ENCODE measurements at regions not wholly inside any gene's neighbourhood (a gene's known extent, or its start where the extent isn't known, plus 50 kb on each side); places are given as distances from the start of the nearest gene placed in this dataset.

DNA sequence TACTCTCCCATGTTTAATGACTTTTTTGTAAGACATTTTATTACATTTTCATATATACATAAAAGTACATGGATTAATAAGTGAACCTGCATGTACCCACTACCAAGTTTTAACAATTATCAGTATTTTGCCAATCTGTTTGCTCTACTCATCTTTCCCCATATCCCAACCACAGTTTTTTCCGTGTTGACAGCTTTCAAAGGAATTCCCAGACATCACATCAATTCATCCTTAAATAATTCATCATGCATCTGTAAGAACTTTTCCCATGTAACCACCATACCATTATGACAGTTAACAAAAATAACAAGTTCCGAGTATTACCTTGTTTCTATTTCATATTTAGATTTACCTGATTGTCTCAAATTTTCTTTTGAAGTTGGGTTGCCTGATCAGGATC, 436.7 kb downstream of the PDCD6IP start:
- ChIA-PET POLR2A (no interaction called here), CTCF (no interaction called here)
- Mint-ChIP-seq H3K4me3 (ENCODE audit: unreplicated experiment) (no peak overlapping the region), H3K9me3 (ENCODE audit: unreplicated experiment) (no peaks in the 10 kb centered on the region), H3K27me3 (ENCODE audit: insufficient read depth, unreplicated experiment) (peaks cover 7% of the 10 kb centered on the region), H3K27ac (ENCODE audit: unreplicated experiment) (no peak overlapping the region), H3K4me1 (ENCODE audit: low read depth, unreplicated experiment) (no peaks in the 10 kb centered on the region), H3K36me3 (ENCODE audit: insufficient read depth, unreplicated experiment) (no peaks in the 10 kb centered on the region)
- DNase-seq = no peak
- no peaks in the 10 kb centered on the region for H3K9me3 ChIP-seq
- H3K36me3 ChIP-seq (ENCODE audit: control insufficient read depth, insufficient read depth, low read length) = no peaks in the 10 kb centered on the region
- no peaks in the 10 kb centered on the region for H3K4me1 ChIP-seq
- no peak overlapping the region for H3K4me3 ChIP-seq (ENCODE audit: low read depth, low read length)
- TF ChIP-seq, protein P1, sequence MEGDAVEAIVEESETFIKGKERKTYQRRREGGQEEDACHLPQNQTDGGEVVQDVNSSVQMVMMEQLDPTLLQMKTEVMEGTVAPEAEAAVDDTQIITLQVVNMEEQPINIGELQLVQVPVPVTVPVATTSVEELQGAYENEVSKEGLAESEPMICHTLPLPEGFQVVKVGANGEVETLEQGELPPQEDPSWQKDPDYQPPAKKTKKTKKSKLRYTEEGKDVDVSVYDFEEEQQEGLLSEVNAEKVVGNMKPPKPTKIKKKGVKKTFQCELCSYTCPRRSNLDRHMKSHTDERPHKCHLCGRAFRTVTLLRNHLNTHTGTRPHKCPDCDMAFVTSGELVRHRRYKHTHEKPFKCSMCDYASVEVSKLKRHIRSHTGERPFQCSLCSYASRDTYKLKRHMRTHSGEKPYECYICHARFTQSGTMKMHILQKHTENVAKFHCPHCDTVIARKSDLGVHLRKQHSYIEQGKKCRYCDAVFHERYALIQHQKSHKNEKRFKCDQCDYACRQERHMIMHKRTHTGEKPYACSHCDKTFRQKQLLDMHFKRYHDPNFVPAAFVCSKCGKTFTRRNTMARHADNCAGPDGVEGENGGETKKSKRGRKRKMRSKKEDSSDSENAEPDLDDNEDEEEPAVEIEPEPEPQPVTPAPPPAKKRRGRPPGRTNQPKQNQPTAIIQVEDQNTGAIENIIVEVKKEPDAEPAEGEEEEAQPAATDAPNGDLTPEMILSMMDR (IDR thresholded peaks at IDR 0.05; ENCODE audit: insufficient read depth in 1 of 2, low read depth in 1 of 2, low read length in 1 of 2, severe bottlenecking in 1 of 2, unreplicated experiment in 1 of 2) = no peak
- intact Hi-C loops (cut with micrococcal nuclease; ENCODE audit: unreplicated experiment) = no loop called here
- H3K27me3 ChIP-seq (replicated peaks; ENCODE audit: control insufficient read depth, insufficient read depth, low read length) = no peaks in the 10 kb centered on the region
- no TSS peak for BruUV-seq (replicated peaks)

DNA sequence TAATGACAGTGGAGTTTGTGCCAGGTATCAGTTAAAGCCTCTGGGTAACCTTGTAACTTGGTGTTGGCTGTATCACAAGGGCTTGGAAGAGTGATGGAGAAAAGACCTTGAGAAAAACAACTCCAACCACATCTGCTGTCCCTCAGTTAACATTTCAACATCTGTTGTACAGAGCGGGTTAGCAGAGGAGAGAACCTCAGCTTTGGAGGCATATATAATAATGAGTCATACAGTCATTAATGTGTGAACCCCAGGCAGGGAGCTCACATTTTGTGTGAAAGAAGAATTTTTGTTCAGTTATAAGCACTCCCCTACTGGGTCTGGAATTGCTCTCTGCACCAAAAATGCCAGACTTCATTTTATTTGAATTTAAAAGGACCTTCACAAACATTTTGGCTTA, 439.5 kb downstream of the PDCD6IP start:
- H3K9me3 ChIP-seq = no peaks in the 10 kb centered on the region
- CTCF ChIA-PET = interaction anchor here (0.7 kb wide), 1 partner anchor 226 kb away, joined by 3 read pairs; no protein-coding TSS in a partner anchor

DNA sequence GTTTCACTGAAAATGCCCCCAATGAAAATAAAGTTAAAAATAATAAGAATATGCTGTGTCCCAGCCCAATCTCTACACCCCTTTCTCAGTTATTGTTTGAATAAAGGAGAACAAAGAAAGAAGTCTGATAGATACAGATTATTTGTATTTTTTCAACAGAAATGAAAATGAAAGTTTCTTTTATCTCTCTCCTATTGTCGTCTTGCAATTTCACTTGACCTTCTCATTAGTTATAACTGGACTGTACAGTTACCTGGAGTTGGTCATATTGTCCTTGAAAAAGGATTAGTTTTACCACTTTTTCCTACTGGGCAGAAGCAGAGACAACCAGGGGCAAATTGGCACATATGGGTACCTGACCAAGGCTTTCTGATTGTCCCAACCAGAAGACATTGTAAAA, 440.0 kb downstream of the PDCD6IP start:
- H3K36me3 Mint-ChIP-seq (ENCODE audit: insufficient read depth, unreplicated experiment) = no peaks in the 10 kb centered on the region
- Histone ChIP-seq H3K9me3 (no peaks in the 10 kb centered on the region), H3K27me3 (replicated peaks; ENCODE audit: control insufficient read depth, insufficient read depth, low read length) (no peaks in the 10 kb centered on the region), H3K4me3 (ENCODE audit: low read depth, low read length) (no peak overlapping the region), H3K36me3 (ENCODE audit: control insufficient read depth, insufficient read depth, low read length) (no peaks in the 10 kb centered on the region), H3K4me1 (no peaks in the 10 kb centered on the region)
- no peaks in the 10 kb centered on the region for H3K9me3 Mint-ChIP-seq (ENCODE audit: unreplicated experiment)
- H3K4me3 Mint-ChIP-seq (ENCODE audit: unreplicated experiment) = no peak overlapping the region
- H3K27ac Mint-ChIP-seq (ENCODE audit: unreplicated experiment) = no peak overlapping the region
- DNase-seq = no peak
- TF ChIP-seq, protein P1 (IDR thresholded peaks at IDR 0.05; ENCODE audit: insufficient read depth in 1 of 2, low read depth in 1 of 2, low read length in 1 of 2, severe bottlenecking in 1 of 2, unreplicated experiment in 1 of 2) = no peak
- CTCF ChIA-PET = no interaction called here
- no peaks in the 10 kb centered on the region for H3K4me1 Mint-ChIP-seq (ENCODE audit: low read depth, unreplicated experiment)
- H3K27me3 Mint-ChIP-seq (ENCODE audit: insufficient read depth, unreplicated experiment) = peaks cover 7% of the 10 kb centered on the region
- BruUV-seq (replicated peaks) = no TSS peak
- intact Hi-C loops (cut with micrococcal nuclease; ENCODE audit: unreplicated experiment) = no loop called here
- POLR2A ChIA-PET = no interaction called here

More for the DNA sequence above, 439.5 kb downstream of the PDCD6IP start:
- Mint-ChIP-seq H3K4me3 (ENCODE audit: unreplicated experiment) (no peak overlapping the region), H3K27me3 (ENCODE audit: insufficient read depth, unreplicated experiment) (peaks cover 7% of the 10 kb centered on the region), H3K27ac (ENCODE audit: unreplicated experiment) (no peak overlapping the region), H3K4me1 (ENCODE audit: low read depth, unreplicated experiment) (no peaks in the 10 kb centered on the region), H3K9me3 (ENCODE audit: unreplicated experiment) (no peaks in the 10 kb centered on the region), H3K36me3 (ENCODE audit: insufficient read depth, unreplicated experiment) (no peaks in the 10 kb centered on the region)
- no peaks in the 10 kb centered on the region for H3K27me3 ChIP-seq (replicated peaks; ENCODE audit: control insufficient read depth, insufficient read depth, low read length)
- no TSS peak for BruUV-seq (replicated peaks)
- no peaks in the 10 kb centered on the region for H3K4me1 ChIP-seq
- intact Hi-C loops (cut with micrococcal nuclease; ENCODE audit: unreplicated experiment) = no loop called here
- POLR2A ChIA-PET = no interaction called here
- H3K4me3 ChIP-seq (ENCODE audit: low read depth, low read length) = no peak overlapping the region
- no peak for DNase-seq
- TF ChIP-seq, protein P1 (IDR thresholded peaks at IDR 0.05; ENCODE audit: insufficient read depth in 1 of 2, low read depth in 1 of 2, low read length in 1 of 2, severe bottlenecking in 1 of 2, unreplicated experiment in 1 of 2) = no peak
- no peaks in the 10 kb centered on the region for H3K36me3 ChIP-seq (ENCODE audit: control insufficient read depth, insufficient read depth, low read length)

Measured in Caco-2 (cell line).